T47D (cell line): ENCODE measurements at regions not wholly inside any gene's neighbourhood (a gene's known extent, or its start where the extent isn't known, plus 50 kb on each side); places are given as distances from the start of the nearest gene placed in this dataset.

Experiments
- DNase-seq, 2 experiments: peaks; one replicate each; pipeline versions ENCODE4 v3.0.0 to v3.0.0-alpha.2; 2011 to 2012; ENCODE audit warnings: low read depth in 1 of 2, low spot score in 1 of 2
- JUND ChIP-seq: IDR thresholded peaks from 2 replicates; pipeline ENCODE4 v1.6.1; 2012; ENCODE audit warnings: low read depth
- in situ Hi-C: cut with HindIII; loops from 2 replicates; pipeline ENCODE4 v1.10.0; 2016; ENCODE audit warnings: low sequenced_read_pairs, low pct_unique_long_range_greater_than_20kb

DNA sequence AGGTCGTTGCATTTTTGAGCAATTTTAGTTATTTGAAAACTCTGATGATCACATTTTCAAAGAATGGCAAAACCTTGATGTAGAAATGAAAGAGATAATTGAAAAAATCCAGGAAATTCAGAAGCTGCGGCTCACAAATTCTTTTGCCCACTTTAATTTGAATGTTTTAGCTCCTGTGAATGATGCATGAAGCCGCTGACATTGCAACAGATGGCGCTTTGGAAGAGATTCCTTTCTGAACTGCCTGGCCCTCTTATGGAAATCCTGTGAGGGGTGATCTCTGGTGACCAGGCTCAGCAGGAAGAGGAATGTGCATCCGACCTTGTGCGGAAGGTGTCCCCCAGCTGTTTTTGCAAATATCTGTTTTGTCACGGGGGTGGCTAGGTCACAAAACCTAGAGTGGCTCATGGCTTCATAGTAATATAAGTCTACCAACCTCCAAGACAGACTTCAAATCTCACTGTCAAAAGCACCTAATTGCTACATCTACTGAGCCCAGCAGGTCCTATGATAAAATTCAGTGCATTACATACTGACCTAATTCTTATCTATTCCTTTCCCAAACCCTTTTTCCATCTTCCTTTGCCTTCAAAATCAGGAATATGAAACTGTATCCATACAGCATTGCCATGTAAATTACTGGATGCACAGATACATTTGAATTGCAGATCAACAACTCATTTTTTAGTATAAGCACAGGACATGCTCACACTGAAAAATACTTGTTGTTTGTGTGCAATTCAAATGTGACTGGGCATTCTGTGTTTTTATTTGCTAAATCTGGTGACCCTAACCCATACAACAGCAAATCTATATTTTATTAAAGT, 412.7 kb downstream of the ETS1 start:
- in situ Hi-C loops = loop anchor here (25.0 kb wide), 1 partner anchor 463 kb away; no protein-coding TSS in a partner anchor
- TF ChIP-seq JUND = no peak
- DNase-seq = no peak

DNA sequence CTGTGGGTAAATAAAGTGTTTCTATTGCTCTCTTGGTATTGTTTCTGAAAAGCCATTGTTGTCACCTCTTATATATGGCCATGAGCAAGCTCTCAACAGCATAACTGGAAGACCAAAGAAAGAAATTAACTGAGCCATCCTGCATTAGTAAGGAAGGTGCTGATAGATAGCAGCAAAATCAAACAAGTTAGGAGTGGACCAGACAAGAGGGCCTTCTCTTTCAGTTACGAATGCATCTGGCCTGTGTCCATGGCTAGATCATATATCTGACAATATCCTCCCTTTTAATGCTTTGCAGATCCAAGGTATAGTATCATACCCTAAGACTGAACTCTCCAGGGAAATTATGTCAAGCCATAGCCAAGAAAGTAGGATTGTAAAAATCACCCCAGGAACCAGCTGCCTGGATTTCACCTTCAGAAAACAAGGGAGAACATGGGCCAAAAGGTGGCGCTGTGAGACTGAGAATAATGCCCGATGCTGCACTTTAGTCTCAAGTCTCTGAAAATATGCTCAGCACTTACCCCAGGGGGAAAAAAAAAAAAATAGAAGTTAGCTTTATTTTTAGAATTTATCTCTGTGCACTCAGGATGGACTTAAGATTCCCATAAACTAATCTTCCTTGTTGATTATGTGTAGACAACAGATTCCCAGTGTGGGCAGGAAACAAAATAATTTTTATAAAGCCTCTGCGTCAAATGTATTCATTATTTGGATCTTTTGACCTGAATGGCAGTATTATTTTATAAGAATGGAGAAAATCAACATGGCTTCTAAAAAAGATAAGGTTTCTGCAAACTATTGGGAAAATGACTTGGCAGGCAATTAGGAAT, 415.1 kb downstream of the ETS1 start:
- TF ChIP-seq JUND = no peak
- in situ Hi-C loops = no loop called here
- peak; percentile 79 to 91 for DNase-seq

DNA sequence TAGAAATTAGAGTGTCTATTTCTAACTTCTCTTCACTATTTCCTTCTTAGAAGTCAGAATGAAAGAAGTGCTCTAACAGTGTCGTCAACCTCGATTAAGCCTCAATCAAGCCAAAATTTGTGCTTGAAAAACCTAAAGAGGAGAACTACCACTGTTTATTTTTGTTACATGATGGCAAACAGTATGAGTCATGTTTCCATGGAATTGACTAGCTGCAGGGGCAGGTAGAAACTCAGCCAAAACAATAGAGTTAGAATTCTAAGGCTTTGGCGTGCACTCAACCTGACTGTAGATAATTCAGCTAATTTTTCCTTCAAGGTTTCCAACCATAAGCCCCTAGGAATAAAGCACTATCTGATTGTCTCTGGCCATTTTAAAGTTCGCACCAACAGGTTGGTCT, 415.9 kb downstream of the ETS1 start:
- in situ Hi-C loops = no loop called here
- DNase-seq = no peak
- TF ChIP-seq JUND = no peak

DNA sequence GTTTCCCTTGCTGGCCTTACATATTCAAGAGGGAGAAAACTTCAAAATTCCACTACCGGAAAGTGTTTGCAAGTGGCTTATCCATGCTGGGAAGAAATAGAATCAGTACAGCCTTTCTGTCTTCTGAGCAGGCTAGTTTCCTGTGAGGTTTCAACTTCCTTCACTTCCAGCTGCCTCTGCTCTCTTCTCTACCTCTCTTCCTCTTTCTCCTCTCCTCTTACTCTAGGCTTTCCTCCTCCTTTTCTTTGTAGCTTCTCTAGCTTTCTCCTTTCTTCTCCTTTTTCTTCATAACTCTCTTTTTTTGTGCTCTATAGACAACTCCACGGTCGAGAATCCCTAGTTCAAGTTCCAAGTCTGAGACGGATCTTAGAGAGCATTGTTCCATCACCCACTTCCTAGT, 421.8 kb downstream of the ETS1 start:
- TF ChIP-seq JUND = no peak
- in situ Hi-C loops = no loop called here
- no peak for DNase-seq

DNA sequence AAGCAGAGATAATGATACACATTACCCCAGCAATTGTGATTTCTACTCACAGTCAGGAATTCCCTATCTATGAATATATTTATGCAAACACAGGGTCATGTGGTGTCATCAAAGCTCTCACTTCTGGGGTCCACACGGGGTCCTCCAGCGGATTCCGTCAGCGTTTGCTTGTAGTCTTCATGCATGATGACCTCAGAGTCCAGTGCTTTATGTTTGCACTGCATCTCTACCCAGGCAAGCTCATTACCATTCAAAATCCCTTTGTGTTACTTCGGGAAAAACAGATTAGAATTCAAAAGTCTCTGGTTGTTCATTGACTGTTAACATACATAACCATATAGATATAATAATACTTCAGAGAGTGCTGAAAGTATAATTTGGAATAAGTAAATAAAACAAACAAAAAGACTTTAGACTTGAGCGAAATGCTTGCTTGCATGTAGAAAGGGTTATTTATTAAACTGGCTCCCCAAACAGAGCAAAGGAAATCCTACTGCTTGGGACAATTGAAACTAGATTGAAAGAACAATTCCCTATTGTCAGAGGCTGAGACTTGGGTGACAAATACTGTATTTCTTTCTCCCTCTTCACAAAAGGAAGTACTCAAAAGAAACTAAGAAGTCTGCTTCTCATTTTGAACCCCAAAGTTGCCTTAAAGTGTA, 423.1 kb downstream of the ETS1 start:
- no peak for TF ChIP-seq JUND
- DNase-seq = no peak
- in situ Hi-C loops = no loop called here

DNA sequence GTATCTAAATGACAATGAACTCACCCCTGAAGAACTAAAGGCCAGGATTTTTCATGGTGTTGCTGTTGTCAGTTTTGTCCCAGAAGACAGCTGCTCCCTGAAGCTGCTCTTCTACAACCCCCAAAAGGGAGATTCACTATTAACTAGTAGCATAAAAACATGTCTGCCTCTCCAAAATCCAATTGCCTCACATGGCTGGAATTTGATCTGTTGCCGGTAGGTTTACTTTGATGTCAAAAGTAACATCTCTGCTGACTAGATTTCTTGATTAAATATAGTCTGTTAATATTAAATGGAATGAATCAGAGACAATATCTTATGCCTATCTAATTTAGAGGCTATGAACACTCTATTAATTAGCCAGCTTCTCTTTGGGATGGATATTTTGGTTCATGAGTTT, 425.4 kb downstream of the ETS1 start:
- in situ Hi-C loops = no loop called here
- no peak for DNase-seq
- TF ChIP-seq JUND = no peak

DNA sequence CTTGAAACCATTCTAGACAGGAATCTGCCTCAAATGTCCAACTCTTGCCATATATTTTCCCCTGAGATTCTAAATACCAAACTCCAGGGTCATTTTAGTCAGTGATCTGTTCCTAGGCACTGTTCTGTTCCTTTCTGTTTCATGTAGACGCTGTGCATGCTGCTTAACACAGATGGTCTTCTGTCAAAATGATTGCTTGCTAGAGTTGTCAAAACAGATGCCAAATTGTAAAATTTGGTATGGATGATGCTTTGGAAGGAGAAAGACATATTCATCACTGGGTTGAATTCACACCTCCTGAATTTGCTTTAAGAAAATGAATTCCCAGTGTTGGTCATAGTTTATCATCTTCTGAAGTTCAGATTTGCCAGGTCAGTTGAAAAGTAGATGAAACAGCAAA, 425.9 kb downstream of the ETS1 start:
- in situ Hi-C loops = no loop called here
- no peak for TF ChIP-seq JUND
- DNase-seq = no peak

DNA sequence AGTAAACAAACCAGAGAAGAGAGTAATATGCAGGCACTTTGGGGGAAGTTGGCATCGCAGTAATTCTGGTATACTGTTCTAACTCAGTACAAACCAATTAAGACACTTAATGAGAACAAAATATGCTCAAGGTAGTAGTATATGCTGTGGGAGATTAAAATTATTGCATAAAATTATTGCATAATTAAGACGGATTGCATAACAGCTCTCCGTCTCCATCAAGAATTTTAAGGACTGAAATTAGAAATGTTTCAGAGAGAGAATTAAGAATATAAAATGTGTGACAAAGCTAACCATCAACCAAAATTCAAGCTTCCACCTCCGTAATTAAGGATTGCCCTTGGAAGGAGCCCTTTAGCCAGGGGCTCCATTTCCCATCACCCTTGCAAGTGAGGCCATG, 428.5 kb downstream of the ETS1 start:
- TF ChIP-seq JUND = no peak
- in situ Hi-C loops = no loop called here
- DNase-seq = no peak

DNA sequence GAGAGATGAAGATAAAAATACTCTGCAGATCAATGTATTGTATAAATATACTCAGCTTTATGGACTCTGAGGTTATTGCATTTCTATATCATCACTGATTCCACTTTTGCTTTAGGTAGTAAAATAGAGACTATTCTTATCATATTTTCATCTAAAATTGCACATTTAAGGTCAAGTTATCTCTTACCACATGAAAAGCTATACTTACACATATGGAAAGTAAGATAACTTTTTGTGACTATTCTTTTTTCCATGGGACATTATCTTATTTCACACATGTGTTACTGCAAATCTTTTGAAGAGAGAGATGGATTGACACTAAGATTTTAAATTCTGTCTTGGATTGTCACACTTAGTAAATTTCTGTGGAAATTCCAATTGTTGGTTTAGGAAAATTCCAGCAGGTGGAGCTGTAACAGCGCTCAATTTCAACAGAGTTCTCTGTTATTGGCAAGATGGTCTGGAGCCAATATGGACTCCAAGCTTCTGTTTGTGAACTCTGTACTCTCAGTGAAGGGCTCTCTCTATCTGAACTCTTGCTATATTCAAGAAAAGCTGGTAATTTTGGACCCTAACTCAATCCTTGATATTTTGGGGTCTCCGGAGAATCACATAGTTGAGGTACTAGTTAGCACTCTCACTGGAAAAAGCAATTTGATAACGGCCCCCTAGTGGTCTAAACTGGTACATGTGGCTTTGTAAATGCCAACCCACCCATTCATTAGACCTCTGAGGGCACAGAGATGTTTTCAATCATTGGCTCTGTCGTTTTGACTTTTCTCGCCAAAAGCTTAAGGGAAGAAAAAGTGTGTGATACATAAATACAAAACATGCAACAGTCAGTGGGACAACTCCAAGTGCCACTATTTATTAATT, 429.7 kb downstream of the ETS1 start:
- DNase-seq = peak; percentile 42 to 92
- in situ Hi-C loops = no loop called here
- no peak for TF ChIP-seq JUND

DNA sequence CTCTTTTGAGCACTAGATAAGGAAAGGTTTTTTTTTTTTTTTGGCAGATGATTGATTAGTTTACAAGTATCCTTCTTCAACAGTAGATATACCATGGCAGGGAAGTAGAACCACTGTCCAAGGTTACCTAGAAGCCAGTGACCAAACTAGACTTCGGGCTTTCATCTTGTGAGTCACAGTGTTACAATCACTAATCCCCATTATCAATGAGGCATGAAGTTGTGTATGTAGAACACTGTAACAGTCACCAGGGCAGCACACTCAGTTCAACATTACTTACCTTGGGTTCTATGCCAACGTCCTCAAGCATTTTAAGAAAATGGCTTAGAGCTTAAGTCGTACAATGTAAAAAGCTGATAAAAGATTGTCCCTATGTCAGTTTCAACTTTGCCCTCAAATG, 430.9 kb downstream of the ETS1 start:
- no peak for DNase-seq
- in situ Hi-C loops = no loop called here
- no peak for TF ChIP-seq JUND

DNA sequence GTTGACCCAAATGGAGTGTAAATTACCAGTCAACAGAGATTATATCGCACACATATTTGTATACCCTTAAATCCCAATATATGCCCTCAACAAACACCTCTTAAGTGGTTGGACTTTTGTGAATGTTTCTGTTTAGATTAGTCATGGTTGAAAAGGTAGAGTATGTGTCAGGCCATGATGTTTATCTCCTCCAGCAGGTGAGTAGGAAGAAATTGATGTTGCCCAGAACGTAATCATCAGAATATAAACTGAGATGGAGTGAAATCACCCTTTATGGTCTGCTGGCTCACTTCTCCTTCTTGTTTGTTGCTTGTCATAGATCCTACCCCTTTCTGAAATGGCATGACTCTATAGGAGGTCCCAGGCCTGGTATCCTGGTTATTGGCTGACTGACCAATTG, 431.8 kb downstream of the ETS1 start:
- in situ Hi-C loops = no loop called here
- TF ChIP-seq JUND = peak; percentile 22; the same call in 1 of the 2 replicates
- DNase-seq = peak in 1 of 2 experiments; percentile 73

DNA sequence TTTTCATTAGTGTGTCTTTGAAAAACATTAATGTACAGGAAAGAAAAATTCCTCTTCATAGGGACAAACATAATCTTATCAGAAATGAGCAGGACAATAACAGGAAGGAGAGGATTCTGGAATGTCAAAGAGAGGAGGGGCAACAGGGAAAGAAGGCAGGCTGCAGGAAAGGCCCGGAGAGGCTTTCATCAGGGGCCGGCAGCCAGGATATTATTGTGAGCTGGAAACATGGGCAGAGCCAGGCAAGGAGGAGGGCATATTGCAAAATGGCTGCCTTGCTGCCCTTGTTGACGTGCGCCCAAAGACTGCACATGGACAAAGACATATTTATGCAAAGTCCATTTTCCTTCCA, 433.7 kb downstream of the ETS1 start:
- TF ChIP-seq JUND = no peak
- in situ Hi-C loops = no loop called here
- no peak for DNase-seq
